A673 (cell line): ENCODE measurements at regions not wholly inside any gene's neighbourhood (a gene's known extent, or its start where the extent isn't known, plus 50 kb on each side); places are given as distances from the start of the nearest gene placed in this dataset.

Source experiments
- BruUV-seq: library from RNA; stranded (reverse); fragments of 400-500 nt; replicated peaks from 2 replicates; lab custom pipeline; 2021; lab: Mats Ljungman, UMichigan
- CTCF ChIA-PET: fragments of 300-600 bp; sonication (Branson Sonifier 250); formaldehyde crosslinking; loops from one replicate; lab custom pipeline; 2022; ENCODE audit warnings: antibody characterized with exemption; lab: Charles Lee
- POLR2A ChIA-PET: fragments of 300-600 bp; sonication (Branson Sonifier 250); formaldehyde crosslinking; loops from one replicate; lab custom pipeline; 2022; ENCODE audit warnings: antibody characterized with exemption; ENCODE audit not compliant: low non-redundant PET; lab: Charles Lee
- DNase-seq: peaks from one replicate; pipeline ENCODE4 v3.0.0-alpha.2; 2015; ENCODE audit warnings: low spot score
- H3K27ac ChIP-seq: fragments of 200-600 bp; sonication (generic); 2 replicates; pipeline ENCODE4 v1.5.1; 2016; ENCODE audit warnings: mixed run types, low read depth, mild to moderate bottlenecking, mixed read lengths, antibody characterized with exemption, low read length; ENCODE audit not compliant: poor library complexity, severe bottlenecking
- H3K27me3 ChIP-seq: fragments of 200-600 bp; sonication (generic); replicated peaks from 2 replicates; pipeline ENCODE4 v1.6.1; 2017; ENCODE audit warnings: mixed run types, low read depth, mild to moderate bottlenecking, mixed read lengths, antibody characterized with exemption, low read length; ENCODE audit not compliant: insufficient read depth, poor library complexity
- H3K36me3 ChIP-seq: fragments of 200-600 bp; sonication (generic); 2 replicates; pipeline ENCODE4 v1.6.1; 2016; ENCODE audit warnings: mixed run types, mild to moderate bottlenecking, mixed read lengths, antibody characterized with exemption, low read length; ENCODE audit not compliant: insufficient read depth, poor library complexity, severe bottlenecking
- H3K4me1 ChIP-seq: fragments of 200-600 bp; sonication (generic); 2 replicates; pipeline ENCODE4 v1.6.1; 2017; ENCODE audit warnings: mixed run types, mild to moderate bottlenecking, mixed read lengths, antibody characterized with exemption, low read length; ENCODE audit not compliant: insufficient read depth, poor library complexity, severe bottlenecking
- H3K4me3 ChIP-seq: fragments of 200-600 bp; sonication (generic); 2 replicates; pipeline ENCODE4 v1.5.1; 2016; ENCODE audit warnings: low read depth, mixed run types, mild to moderate bottlenecking, mixed read lengths, low read length; ENCODE audit not compliant: poor library complexity, severe bottlenecking
- H3K9me3 ChIP-seq: fragments of 200-600 bp; sonication (generic); 2 replicates; pipeline ENCODE4 v1.6.1; 2016; ENCODE audit warnings: mixed run types, low read depth, mild to moderate bottlenecking, mixed read lengths, antibody characterized with exemption, low read length; ENCODE audit not compliant: poor library complexity, severe bottlenecking
- EZH2 ChIP-seq: fragments of 200-600 bp; sonication (generic); IDR thresholded peaks from 2 replicates; pipeline ENCODE4 v1.6.1; 2017; ENCODE audit warnings: borderline replicate concordance, low read depth, mild to moderate bottlenecking, mixed read lengths, antibody characterized with exemption, low read length; ENCODE audit not compliant: poor library complexity, severe bottlenecking
- intact Hi-C: fragments of 100-400 bp; cut with micrococcal nuclease; formaldehyde crosslinking; loops from one replicate; pipeline ENCODE4 v1.10.0; 2022; ENCODE audit not compliant: unreplicated experiment
- TF ChIP-seq, protein P1 (sequence below): fragments of 300-800, 200-600 bp; sonication (generic); conservative IDR thresholded peaks from 2 replicates; pipeline ENCODE4 v1.5.1; 2017; ENCODE audit warnings: low read depth, mild to moderate bottlenecking, antibody characterized with exemption, low read length, moderate library complexity, mixed read lengths

DNA sequence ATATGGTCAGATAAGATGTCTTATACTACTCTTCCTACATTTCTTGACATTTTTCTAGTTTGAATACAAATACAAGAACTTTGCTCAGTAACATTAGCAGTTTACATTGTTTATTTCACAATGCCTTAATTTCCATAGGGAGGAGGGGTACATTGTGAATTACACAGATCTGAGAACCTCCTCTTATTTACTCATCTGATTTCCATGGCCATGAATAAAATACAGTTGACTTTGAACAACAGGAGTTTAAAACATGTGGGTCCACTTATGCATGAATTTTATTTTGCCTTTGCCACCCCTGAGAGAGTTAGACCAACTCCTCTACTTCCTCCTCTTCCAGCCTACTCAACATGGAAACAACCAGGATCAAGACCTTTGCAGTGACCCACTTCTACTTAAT lies 67.7 kb downstream of the MGST1 start:
- DNase-seq = no peak
- no peaks in the 10 kb centered on the region for H3K9me3 ChIP-seq
- no peaks in the 10 kb centered on the region for H3K27me3 ChIP-seq
- CTCF ChIA-PET = no interaction called here
- BruUV-seq = no TSS peak
- H3K36me3 ChIP-seq = no peaks in the 10 kb centered on the region
- H3K27ac ChIP-seq = no peak overlapping the region
- intact Hi-C loops = no loop called here
- TF ChIP-seq EZH2 = no peak
- TF ChIP-seq, protein P1, sequence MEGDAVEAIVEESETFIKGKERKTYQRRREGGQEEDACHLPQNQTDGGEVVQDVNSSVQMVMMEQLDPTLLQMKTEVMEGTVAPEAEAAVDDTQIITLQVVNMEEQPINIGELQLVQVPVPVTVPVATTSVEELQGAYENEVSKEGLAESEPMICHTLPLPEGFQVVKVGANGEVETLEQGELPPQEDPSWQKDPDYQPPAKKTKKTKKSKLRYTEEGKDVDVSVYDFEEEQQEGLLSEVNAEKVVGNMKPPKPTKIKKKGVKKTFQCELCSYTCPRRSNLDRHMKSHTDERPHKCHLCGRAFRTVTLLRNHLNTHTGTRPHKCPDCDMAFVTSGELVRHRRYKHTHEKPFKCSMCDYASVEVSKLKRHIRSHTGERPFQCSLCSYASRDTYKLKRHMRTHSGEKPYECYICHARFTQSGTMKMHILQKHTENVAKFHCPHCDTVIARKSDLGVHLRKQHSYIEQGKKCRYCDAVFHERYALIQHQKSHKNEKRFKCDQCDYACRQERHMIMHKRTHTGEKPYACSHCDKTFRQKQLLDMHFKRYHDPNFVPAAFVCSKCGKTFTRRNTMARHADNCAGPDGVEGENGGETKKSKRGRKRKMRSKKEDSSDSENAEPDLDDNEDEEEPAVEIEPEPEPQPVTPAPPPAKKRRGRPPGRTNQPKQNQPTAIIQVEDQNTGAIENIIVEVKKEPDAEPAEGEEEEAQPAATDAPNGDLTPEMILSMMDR = no peak
- no peaks in the 10 kb centered on the region for H3K4me1 ChIP-seq
- no peak overlapping the region for H3K4me3 ChIP-seq
- POLR2A ChIA-PET = no interaction called here

DNA sequence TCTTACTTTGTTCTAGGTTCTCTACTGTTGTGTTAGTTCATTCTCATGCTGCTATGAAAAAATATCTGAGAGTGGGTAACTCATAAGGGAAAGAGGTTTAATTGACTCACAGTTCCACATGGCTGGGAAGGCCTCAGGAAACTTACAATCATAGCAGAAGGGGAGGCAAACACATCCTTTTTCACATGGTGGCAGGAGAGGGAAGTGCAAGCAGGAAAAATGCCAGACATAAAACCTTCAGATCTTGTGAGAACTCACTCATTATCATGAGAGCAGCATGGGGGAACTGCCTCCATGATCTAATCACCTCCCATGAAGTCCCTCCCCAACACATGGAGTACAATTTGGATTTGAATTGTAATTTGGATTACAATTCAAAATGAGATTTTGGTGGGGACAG lies 69.6 kb downstream of the MGST1 start:
- ChIA-PET POLR2A (no interaction called here), CTCF (no interaction called here)
- Histone ChIP-seq H3K27me3 (no peaks in the 10 kb centered on the region), H3K36me3 (no peaks in the 10 kb centered on the region), H3K9me3 (no peaks in the 10 kb centered on the region), H3K4me3 (no peak overlapping the region), H3K4me1 (no peaks in the 10 kb centered on the region), H3K27ac (no peak overlapping the region)
- BruUV-seq = no TSS peak
- TF ChIP-seq EZH2 = no peak
- TF ChIP-seq, protein P1 = no peak
- intact Hi-C loops = no loop called here
- DNase-seq = no peak

DNA sequence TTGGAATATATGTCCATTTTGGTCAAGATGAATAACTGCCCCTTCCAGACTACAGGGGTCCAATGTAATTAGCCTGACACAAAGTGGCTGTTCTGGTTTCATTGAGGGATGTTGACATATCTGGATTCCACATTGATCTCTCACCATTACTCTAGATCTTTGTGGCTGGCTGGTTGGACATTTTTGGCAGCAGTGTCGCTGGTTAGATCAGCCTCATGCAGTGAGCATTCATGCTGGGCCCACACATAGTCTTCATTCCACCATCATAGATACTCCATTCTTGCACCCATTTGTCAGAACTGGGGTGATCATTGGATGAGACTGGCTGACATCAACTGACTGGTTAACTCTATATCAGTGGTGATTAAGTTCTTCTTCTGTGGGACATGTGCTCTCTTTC lies 74.4 kb downstream of the MGST1 start:
- TF ChIP-seq, protein P1 = no peak
- no peak for TF ChIP-seq EZH2
- CTCF ChIA-PET = no interaction called here
- no peak for DNase-seq
- H3K27me3 ChIP-seq = no peaks in the 10 kb centered on the region
- intact Hi-C loops = no loop called here
- BruUV-seq = no TSS peak
- no peaks in the 10 kb centered on the region for H3K9me3 ChIP-seq
- no peaks in the 10 kb centered on the region for H3K4me1 ChIP-seq
- POLR2A ChIA-PET = no interaction called here
- no peaks in the 10 kb centered on the region for H3K36me3 ChIP-seq
- H3K27ac ChIP-seq = no peak overlapping the region
- H3K4me3 ChIP-seq = no peak overlapping the region
